GM12864 (cell line): ENCODE measurements at regions not wholly inside any gene's neighbourhood (a gene's known extent, or its start where the extent isn't known, plus 50 kb on each side); places are given as distances from the start of the nearest gene placed in this dataset.

Experiments used
- DNase-seq: peaks from one replicate; pipeline ENCODE4 v3.0.0-alpha.2; 2011; ENCODE audit warnings: low read depth
- H3K4me3 ChIP-seq: 2 replicates; pipeline ENCODE4 v1.5.1; 2011; ENCODE audit warnings: mild to moderate bottlenecking, low read depth, low read length, control low read depth
- CTCF ChIP-seq: IDR thresholded peaks from 2 replicates; pipeline ENCODE4 v1.5.1; 2011; ENCODE audit warnings: low read depth, mild to moderate bottlenecking, moderate library complexity, low read length, control low read depth, inconsistent platforms; ENCODE audit errors: missing control alignments

GRCh38 chr7:98703916-98704315 is 86.8 kb downstream of the NPTX2 start:
- H3K4me3 ChIP-seq = no peak overlapping the region
- no peak for DNase-seq
- TF ChIP-seq CTCF = no peak

GRCh38 chr7:98705626-98706025 is 88.5 kb downstream of the NPTX2 start:
- H3K4me3 ChIP-seq = no peak overlapping the region
- no peak for TF ChIP-seq CTCF
- no peak for DNase-seq

GRCh38 chr7:98707076-98707475 is 90.0 kb downstream of the NPTX2 start:
- no peak for TF ChIP-seq CTCF
- no peak overlapping the region for H3K4me3 ChIP-seq
- DNase-seq = no peak

GRCh38 chr7:98711945-98712344 is 94.9 kb downstream of the NPTX2 start:
- H3K4me3 ChIP-seq = no peak overlapping the region
- no peak for DNase-seq
- TF ChIP-seq CTCF = no peak

GRCh38 chr7:98713165-98713810 is 96.2 kb downstream of the NPTX2 start:
- no peak for TF ChIP-seq CTCF
- H3K4me3 ChIP-seq = no peak overlapping the region
- DNase-seq = no peak

- no peak for DNase-seq
- no peak for TF ChIP-seq CTCF
- no peak overlapping the region for H3K4me3 ChIP-seq
Measured at GRCh38 chr7:98719396-98719795, 102.3 kb downstream of the NPTX2 start.

- no peak for DNase-seq
- H3K4me3 ChIP-seq = no peak overlapping the region
- no peak for TF ChIP-seq CTCF
Measured at GRCh38 chr7:98722402-98722801, 105.3 kb downstream of the NPTX2 start.
